ENCODE measurements at regions not wholly inside any gene's neighbourhood (a gene's known extent, or its start where the extent isn't known, plus 50 kb on each side); places are given as distances from the start of the nearest gene placed in this dataset.
A peak's percentile ranks its signal among the peaks of the same experiment; 100 is the strongest.

- TF ChIP-seq CEBPB (IDR thresholded peaks at IDR 0.05) = peak in 1 of 2 experiments; percentile 54; a peak in 1 of 4 replicates
- TF ChIP-seq ZC3H11A (IDR thresholded peaks at IDR 0.05) = no peak
- H3K4me3 ChIP-seq = no peak overlapping the region
- DNase-seq (ENCODE audit: low read depth in 1 of 2, low spot score in 1 of 2) (peak in 1 of 2 experiments; percentile 29), FAIRE-seq (no peak), ATAC-seq (no peak)
- peak overlapping the region; percentile 13 to 56; a peak in 3 of 6 replicates for H3K27ac ChIP-seq
- H3K4me1 ChIP-seq = peaks cover 45% of the 10 kb centered on the region
- H3K4me2 ChIP-seq = peak overlapping the region; percentile 31
- no peaks in the 10 kb centered on the region for H3K9me3 ChIP-seq
- 60% methylated on average over 6 of the region's 6 CpGs for whole genome bisulfite sequencing (ENCODE audit: missing lambda C conversion rate)
- ChIA-PET CTCF (interaction anchor here (1.0 kb wide), 1 partner anchor 25 kb away, joined by 3 read pairs; no protein-coding TSS in a partner anchor), POLR2A (no interaction called here)
These were observed 268.2 kb upstream of the ID2 start for GRCh38 chr2:8413589-8414135.

DNA sequence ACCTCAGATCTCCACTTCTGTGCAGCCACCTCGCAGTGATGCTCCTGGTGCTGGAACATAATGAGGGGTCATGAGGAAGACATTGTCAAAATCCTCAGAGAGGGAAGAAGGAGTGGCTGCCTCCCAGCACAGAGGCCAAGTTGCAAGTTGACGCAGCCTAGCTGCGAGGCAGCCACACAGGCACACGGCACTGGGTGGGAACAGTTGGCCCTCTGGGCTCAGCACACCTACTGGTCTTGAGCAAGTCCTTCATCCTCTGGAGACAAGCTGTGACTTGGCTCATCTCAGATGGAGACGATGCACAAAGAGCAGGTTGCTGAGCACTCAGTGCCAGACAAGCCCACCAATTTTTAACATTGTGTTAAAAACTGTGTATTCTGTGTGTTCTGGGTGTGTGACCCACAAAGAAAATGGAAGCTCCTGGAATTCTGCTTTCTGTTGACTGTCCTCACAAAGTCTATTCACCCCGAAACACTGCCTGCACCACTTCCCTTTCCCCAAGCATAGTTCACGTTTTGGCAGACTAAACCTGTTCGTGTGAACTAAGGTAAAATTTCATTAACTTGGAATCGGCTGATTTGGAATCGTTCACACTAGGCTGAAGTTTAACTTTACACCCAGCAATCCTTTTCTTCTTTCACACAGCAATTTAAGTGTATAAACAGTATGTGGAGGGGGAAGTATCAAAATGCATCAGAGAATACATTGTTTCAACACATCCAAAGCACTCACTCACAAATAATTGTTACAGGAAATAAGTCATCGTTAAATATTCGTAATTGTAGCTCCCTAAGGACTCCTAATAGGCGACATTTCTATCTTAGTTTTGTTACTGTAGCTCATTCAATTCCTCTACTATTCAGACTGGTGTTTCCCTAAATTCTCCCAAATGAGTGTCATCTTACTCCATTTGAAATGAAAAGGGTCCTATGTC lies 266.6 kb upstream of the ID2 start:
- H3K4me2 ChIP-seq = no peak overlapping the region
- DNase-seq (ENCODE audit: low read depth in 1 of 2, low spot score in 1 of 2) = no peak
- no peak overlapping the region for H3K27ac ChIP-seq
- H3K4me1 ChIP-seq = peaks cover 30% of the 10 kb centered on the region
- CTCF ChIA-PET = interaction anchor here (1.4 kb wide), 1 partner anchor 8 kb away, joined by 4 read pairs; no protein-coding TSS in a partner anchor
- ATAC-seq = no peak
- no peak for TF ChIP-seq ESRRA (IDR thresholded peaks at IDR 0.05; ENCODE audit: borderline replicate concordance, low read length)
- TF ChIP-seq TFCP2L1 (CRISPR knock-in tag; IDR thresholded peaks at IDR 0.05) = no peak
- no peak for TF ChIP-seq MAFK (IDR thresholded peaks at IDR 0.05; ENCODE audit: partially characterized antibody)
- no peak for TF ChIP-seq PHF8 (IDR thresholded peaks at IDR 0.05; ENCODE audit: borderline replicate concordance, low read depth)
- no peak for TF ChIP-seq NFE2L2 (conservative IDR thresholded peaks at IDR 0.05; ENCODE audit: low read length)
- TF ChIP-seq EHMT2 (IDR thresholded peaks at IDR 0.05; ENCODE audit: low read depth) = no peak
- no peak for TF ChIP-seq GATA3 (IDR thresholded peaks at IDR 0.05; ENCODE audit: borderline replicate concordance)
- TF ChIP-seq FOSL2 (IDR thresholded peaks at IDR 0.05) = no peak
- no peak for TF ChIP-seq FOSL2 (CRISPR knock-in tag; IDR thresholded peaks at IDR 0.05)
- no peak for TF ChIP-seq FOSB (CRISPR knock-in tag; IDR thresholded peaks at IDR 0.05)
- TF ChIP-seq TP53 (CRISPR knock-in tag; IDR thresholded peaks at IDR 0.05) = no peak
- TF ChIP-seq ZNF302 (CRISPR knock-in tag; IDR thresholded peaks at IDR 0.05) = no peak
- no peak for TF ChIP-seq BHLHE40 (IDR thresholded peaks at IDR 0.05; ENCODE audit: low read depth, low read length)
- TF ChIP-seq HDAC2 (IDR thresholded peaks at IDR 0.05) = no peak
- TF ChIP-seq RCOR1 (IDR thresholded peaks at IDR 0.05; ENCODE audit: low read depth, low read length) = no peak
- no peak for TF ChIP-seq E2F6 (IDR thresholded peaks at IDR 0.05; ENCODE audit: borderline replicate concordance, low read depth)
- TF ChIP-seq MAZ (IDR thresholded peaks at IDR 0.05; ENCODE audit: borderline replicate concordance, low read depth, low read length) = no peak
- TF ChIP-seq CHD2 (IDR thresholded peaks at IDR 0.05; ENCODE audit: low read length, partially characterized antibody) = no peak
- no peak for TF ChIP-seq HEYL (CRISPR knock-in tag; IDR thresholded peaks at IDR 0.05)
- TF ChIP-seq POLR2A (IDR thresholded peaks at IDR 0.05; ENCODE audit: low read length) = no peak
- WGBS (ENCODE audit: missing lambda C conversion rate) = 76% methylated on average over 13 of the region's 13 CpGs
- POLR2A ChIA-PET = no interaction called here
- no peak overlapping the region for H3K4me3 ChIP-seq
- H3K9me3 ChIP-seq = no peaks in the 10 kb centered on the region
- FAIRE-seq = no peak

GRCh38 chr2:8416001-8416571 lies 265.8 kb upstream of the ID2 start:
- POLR2A ChIA-PET = no interaction called here
- no peak for DNase-seq (ENCODE audit: low read depth in 1 of 2, low spot score in 1 of 2)
- no peak overlapping the region for H3K4me2 ChIP-seq
- H3K9me3 ChIP-seq = no peaks in the 10 kb centered on the region
- no peak overlapping the region for H3K27ac ChIP-seq
- CTCF ChIA-PET = interaction anchor here (1.0 to 1.4 kb wide), 2 partner anchors 8 to 9 kb away, joined by 3 to 4 read pairs; no protein-coding TSS in a partner anchor
- H3K4me3 ChIP-seq = no peak overlapping the region
- peaks cover 30% of the 10 kb centered on the region for H3K4me1 ChIP-seq
- no peak for FAIRE-seq
- 90% methylated on average over 6 of the region's 6 CpGs for WGBS (ENCODE audit: missing lambda C conversion rate)
- no peak for ATAC-seq
- no peak for TF ChIP-seq MAZ (IDR thresholded peaks at IDR 0.05; ENCODE audit: borderline replicate concordance, low read depth, low read length)
- TF ChIP-seq RCOR1 (IDR thresholded peaks at IDR 0.05; ENCODE audit: low read depth, low read length) = no peak
- TF ChIP-seq RAD21 (conservative IDR thresholded peaks at IDR 0.05 in 1 of 2, IDR thresholded peaks at IDR 0.05 in 1 of 2) = no peak
- TF ChIP-seq RNF2 (IDR thresholded peaks at IDR 0.05; ENCODE audit: borderline replicate concordance, low read depth) = no peak
- TF ChIP-seq NR3C1 (IDR thresholded peaks at IDR 0.05) = no peak
- no peak for TF ChIP-seq ZSCAN20 (CRISPR knock-in tag; IDR thresholded peaks at IDR 0.05)
- no peak for TF ChIP-seq HDAC2 (IDR thresholded peaks at IDR 0.05)
- no peak for TF ChIP-seq EP300 (IDR thresholded peaks at IDR 0.05)
- no peak for TF ChIP-seq POLR2AphosphoS2 (conservative IDR thresholded peaks at IDR 0.05; ENCODE audit: low read length)
- TF ChIP-seq ESRRA (IDR thresholded peaks at IDR 0.05; ENCODE audit: borderline replicate concordance, low read length) = no peak
- no peak for TF ChIP-seq CEBPB (IDR thresholded peaks at IDR 0.05)
- TF ChIP-seq CHD2 (IDR thresholded peaks at IDR 0.05; ENCODE audit: low read length, partially characterized antibody) = no peak
- no peak for TF ChIP-seq TP53 (CRISPR knock-in tag; IDR thresholded peaks at IDR 0.05)
- TF ChIP-seq, protein P1, sequence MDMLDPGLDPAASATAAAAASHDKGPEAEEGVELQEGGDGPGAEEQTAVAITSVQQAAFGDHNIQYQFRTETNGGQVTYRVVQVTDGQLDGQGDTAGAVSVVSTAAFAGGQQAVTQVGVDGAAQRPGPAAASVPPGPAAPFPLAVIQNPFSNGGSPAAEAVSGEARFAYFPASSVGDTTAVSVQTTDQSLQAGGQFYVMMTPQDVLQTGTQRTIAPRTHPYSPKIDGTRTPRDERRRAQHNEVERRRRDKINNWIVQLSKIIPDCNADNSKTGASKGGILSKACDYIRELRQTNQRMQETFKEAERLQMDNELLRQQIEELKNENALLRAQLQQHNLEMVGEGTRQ (IDR thresholded peaks at IDR 0.05) = no peak
- TF ChIP-seq CBX8 (IDR thresholded peaks at IDR 0.05) = no peak
- no peak for TF ChIP-seq KDM5A (IDR thresholded peaks at IDR 0.05)
- TF ChIP-seq MYC (IDR thresholded peaks at IDR 0.05; ENCODE audit: borderline replicate concordance, low read length) = no peak
- no peak for TF ChIP-seq PBX3 (IDR thresholded peaks at IDR 0.05)
